IPS-11a (cell line): ENCODE measurements at regions not wholly inside any gene's neighbourhood (a gene's known extent, or its start where the extent isn't known, plus 50 kb on each side); places are given as distances from the start of the nearest gene placed in this dataset.
"Not testable (repeated sequence)": the region's sequence is repeated elsewhere in the genome, so short reads cannot be mapped to it uniquely, and the experiment has no call there.

Experiments
- H3K4me3 ChIP-seq: one replicate; pipeline ENCODE4 v1.5.1; 2013; ENCODE audit warnings: low read depth, low read length, control low read depth

DNA sequence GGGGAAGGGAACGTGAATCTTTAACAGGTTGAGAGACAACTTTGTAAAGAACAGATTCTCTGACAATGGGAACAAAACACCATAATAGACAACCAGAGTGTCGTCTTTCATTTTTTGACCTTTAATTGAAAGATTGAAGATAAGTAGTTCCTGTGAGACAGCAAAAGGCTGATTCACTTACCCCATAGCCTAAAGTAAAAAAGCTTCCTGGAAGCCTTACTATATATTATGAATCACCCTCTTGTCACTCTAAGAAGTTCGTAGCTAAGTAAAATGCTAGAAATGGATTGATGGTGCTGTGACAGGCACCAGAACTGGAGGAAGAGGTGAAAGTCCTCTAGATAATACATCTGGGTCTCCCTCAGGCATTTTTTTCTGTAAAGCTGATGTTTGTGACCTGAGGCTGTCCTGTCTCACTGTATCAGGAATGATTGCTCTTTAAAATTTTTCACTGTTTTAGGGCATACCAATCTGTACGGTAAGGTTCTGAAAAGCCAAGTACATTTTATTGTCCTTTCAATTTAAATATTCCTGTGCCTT lies 824.6 kb upstream of the SEMA6D start:
- no peak overlapping the region for H3K4me3 ChIP-seq

GRCh38 chr15:46894644-46895043 lies 822.7 kb upstream of the SEMA6D start:
- H3K4me3 ChIP-seq: no peak overlapping the region

- no peak overlapping the region for H3K4me3 ChIP-seq
These were observed 820.0 kb upstream of the SEMA6D start for GRCh38 chr15:46897266-46897665.

GRCh38 chr15:46901001-46901400 lies 816.3 kb upstream of the SEMA6D start:
- H3K4me3 ChIP-seq: no peak overlapping the region

DNA sequence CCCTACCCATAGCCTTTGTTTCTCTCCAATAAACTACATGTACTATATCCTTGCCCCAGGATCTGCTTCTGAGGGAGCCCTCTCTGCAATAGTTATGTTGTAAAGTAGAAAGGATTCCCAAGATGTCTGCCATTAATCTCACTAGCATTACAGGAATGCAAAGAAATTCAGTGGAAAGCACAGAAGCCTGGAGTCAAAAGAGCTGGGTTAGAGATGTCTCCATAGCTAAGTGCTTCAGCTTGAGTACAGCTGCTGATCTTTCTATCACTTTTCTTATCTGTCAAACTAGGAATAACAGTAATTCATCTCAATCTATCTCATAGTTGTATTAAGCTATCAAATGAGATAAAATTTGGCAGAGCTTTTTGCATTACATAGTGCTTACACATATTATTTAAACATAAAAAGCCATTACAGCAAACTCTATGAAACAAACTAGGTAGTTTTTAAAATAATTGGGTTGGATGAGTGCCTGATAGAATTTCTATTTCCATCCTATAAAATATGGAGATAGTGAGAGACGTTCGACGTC lies 799.5 kb upstream of the SEMA6D start:
- H3K4me3 ChIP-seq: no peak overlapping the region

DNA sequence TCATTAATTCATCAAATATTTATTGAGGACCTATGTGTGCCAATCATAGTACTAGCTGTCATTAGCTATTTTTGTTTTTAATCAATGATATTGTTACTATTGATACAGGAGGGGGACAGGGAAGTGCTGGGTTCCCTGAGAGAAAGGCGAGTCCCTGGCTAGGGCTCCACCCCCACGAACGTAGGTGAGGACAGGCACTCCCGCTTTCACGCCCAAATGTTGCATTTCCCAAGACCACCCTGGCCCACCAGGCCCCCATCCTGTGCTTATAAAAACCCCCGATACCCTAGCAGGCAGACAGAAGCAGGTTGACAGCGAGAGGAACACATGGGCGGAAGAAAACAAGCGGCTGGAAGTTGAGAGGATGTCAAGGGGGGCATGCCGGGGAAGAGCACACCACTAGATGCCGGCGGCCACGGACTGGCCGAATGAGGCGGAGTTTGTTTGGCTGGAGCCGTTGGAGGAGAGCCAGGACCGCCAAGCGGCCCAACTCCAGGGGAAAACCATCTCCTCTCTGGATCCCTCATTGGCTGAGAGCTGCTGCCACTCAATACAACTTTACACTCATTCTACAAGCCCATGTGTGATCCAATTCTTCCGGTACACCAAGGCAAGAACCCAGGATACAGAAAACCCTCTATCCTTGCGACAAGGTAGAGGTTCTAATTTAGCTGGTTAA lies 798.7 kb upstream of the SEMA6D start:
- no peak overlapping the region for H3K4me3 ChIP-seq

- H3K4me3 ChIP-seq: no peak overlapping the region
These were observed 795.4 kb upstream of the SEMA6D start for GRCh38 chr15:46921891-46922290.

DNA sequence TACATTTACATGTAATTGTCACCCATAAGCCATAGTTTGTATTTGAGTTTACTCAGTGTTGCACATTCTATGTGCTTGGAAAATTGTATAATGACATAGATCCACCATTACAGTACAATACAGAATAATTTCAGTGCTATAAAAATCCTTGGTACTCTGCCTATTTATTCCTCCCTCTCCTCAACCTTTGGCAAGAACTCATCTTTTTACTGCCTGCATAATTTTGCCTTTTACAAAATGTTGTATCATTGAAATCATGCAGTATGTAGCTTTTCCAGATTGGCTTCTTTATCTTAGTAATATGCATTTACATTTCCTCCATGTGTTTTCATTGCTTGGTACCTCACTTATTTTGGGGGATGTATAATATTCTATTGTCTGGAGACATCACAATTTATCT lies 786.9 kb upstream of the SEMA6D start:
- H3K4me3 ChIP-seq: no peak overlapping the region

- H3K4me3 ChIP-seq: no peak overlapping the region
These were observed 784.0 kb upstream of the SEMA6D start for GRCh38 chr15:46933332-46933731.

DNA sequence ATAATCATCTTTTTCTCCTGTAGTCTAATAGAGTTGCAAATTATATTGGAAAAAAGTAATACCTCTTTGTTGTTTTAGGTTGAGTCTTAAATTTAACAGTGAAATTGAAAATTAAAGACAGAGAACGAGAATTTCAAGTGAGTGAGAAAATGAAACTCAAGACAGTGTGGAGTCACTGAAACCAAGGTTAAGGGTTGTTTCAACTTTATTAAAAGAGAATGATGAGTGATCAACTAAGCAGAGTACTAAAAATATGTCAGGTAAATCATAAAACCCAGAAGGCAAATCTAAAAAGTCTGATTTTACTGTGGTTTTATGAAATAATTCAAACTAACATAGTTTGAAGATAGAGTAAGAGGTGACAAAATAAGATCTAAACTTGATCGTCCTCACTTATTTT lies 782.5 kb upstream of the SEMA6D start:
- no peak overlapping the region for H3K4me3 ChIP-seq

- no peak overlapping the region for H3K4me3 ChIP-seq
These were observed 779.1 kb upstream of the SEMA6D start for GRCh38 chr15:46938169-46938568.

DNA sequence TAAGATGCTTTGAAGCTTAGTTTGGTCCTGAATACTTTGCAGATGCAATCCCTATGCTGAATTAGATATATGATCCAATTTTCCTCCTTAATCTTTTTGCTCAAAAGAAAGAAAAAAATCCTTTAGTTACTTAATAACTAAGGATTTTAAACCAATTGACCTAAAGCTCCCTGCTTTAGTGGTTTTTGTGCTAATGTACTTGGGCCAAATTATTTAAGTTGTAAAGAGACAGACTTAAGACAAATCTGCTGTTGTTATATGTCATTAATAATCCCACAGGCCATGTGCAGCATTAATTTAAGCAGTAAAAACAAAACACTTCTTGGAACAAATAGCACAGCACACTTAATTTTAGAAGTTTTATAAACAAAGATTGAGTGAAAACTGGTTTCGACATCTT lies 776.1 kb upstream of the SEMA6D start:
- H3K4me3 ChIP-seq: no peak overlapping the region

- H3K4me3 ChIP-seq: no peak overlapping the region
These were observed 770.4 kb upstream of the SEMA6D start for GRCh38 chr15:46946953-46947352.

GRCh38 chr15:46955576-46955975 lies 761.7 kb upstream of the SEMA6D start:
- H3K4me3 ChIP-seq: no peak overlapping the region

DNA sequence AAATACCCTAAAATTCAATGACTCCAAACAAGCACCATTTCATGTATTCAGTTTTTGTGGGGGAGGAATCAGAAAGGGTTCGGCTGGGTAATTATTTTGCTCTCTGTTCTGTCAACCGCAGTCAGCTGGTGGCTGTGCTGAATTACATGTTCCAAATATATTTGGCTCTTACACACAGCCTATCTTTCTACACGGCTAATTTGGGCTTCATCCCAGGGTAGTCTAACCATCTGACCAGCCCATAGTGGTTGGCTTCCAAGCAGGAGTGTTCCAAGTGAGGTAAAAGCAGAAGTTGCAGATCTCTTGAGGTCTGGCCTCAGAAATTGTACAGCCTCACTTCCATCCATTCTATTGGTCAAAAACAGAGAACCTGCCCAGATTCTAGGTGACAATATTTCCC lies 760.8 kb upstream of the SEMA6D start:
- H3K4me3 ChIP-seq: no peak overlapping the region

DNA sequence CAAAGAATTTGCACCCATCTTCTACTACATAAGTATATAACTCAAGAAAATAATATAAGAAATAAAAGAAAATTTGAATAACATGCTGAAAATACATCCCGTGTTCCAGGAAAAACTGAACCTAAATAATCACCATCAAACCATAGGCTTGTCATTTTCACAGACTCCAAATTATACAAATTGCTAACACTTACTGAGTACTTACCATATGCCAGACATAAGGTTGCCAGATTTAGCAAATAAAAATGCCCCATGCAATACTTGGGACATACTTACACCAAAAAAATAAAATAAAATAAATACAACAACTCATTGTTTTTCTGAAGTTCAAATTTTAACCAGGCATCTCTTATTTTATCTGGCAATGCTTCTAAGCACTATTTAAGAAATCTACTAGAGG lies 760.4 kb upstream of the SEMA6D start:
- no peak overlapping the region for H3K4me3 ChIP-seq

- H3K4me3 ChIP-seq: no peak overlapping the region
These were observed 756.7 kb upstream of the SEMA6D start for GRCh38 chr15:46960581-46960980.

DNA sequence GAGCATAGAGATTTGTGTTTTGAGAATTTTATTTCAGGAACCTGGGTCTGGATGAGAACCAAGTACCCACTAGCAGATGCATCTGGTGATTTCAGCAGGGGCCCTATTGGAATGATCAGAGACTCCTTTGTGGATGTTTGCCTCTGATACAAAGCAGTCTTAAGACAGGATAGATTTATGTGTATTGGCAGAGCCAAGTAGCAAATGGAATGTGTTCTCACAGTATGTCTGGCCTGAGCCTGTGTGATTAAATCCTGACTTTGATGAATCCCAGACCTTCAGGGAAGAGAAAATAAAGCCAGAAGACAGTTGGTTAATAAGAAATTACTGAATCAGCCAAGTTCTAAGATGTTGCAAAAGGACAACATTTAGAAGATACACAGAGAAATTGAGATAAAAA lies 755.5 kb upstream of the SEMA6D start:
- H3K4me3 ChIP-seq: no peak overlapping the region

- H3K4me3 ChIP-seq: not testable (repeated sequence)
These were observed 729.2 kb upstream of the SEMA6D start for GRCh38 chr15:46988055-46988454.

GRCh38 chr15:46996359-46996758 lies 720.9 kb upstream of the SEMA6D start:
- H3K4me3 ChIP-seq: no peak overlapping the region

DNA sequence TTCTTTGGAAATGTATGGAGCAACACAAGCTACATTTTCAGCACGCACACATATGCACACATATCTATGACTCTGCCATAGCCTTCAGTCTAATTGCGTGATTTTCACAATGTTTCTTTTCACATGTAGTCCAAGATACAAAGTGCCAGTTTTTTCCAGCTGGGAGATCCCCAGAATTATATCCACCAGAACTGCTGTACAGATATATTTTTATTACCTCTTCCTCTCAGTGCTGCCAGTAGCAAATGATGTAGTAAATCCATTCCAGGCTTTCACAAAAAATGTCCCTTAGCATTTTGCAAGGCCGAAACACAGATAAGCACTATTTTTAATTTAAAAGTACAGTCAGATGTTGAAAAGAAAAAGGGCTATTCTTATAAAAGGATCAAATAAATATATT lies 719.8 kb upstream of the SEMA6D start:
- H3K4me3 ChIP-seq: no peak overlapping the region

DNA sequence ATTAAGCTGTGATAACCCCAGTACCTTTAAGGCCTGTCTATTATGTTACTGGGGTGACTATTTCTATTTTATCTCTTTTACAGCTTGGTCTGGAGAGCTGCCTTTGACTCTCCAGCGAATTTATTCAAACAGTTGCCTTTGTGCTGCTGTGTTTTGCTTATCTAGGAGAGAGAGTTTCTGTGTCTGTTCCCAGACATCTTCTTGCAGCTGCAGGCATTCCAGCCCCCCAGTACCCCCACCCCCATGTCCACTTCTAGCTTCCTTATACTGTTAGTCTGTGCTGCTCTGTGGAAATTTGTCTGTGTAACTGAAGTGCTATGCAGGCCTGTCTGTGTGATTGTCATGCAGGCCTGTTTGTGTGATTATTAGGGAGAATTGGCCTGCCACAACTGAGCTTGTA lies 713.7 kb upstream of the SEMA6D start:
- H3K4me3 ChIP-seq: no peak overlapping the region

DNA sequence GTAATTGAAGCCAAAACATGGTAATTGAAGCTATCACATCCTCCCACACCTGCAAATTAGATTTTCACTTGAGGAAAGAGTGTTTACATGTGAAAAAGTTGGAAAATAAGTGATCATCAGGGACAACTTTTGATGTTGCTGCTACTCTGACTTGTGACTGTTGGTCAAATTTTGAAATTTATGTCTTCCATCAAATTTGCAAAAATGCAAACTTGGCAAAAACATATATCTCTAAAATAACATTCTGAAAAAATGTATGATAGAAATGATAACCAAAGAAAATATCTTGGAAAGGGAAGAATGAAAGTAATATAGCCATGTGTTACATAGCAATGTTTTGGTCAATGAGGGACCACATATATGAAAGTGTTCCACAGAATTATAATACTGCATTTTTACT lies 703.9 kb upstream of the SEMA6D start:
- H3K4me3 ChIP-seq: no peak overlapping the region
